Endothelial cell of umbilical vein (primary cell): ENCODE measurements at regions not wholly inside any gene's neighbourhood (a gene's known extent, or its start where the extent isn't known, plus 50 kb on each side); places are given as distances from the start of the nearest gene placed in this dataset.

ENCODE experiments used
- MYC ChIP-seq: IDR thresholded peaks from one replicate; pipeline ENCODE4 v1.6.1; 2011; ENCODE audit warnings: mild to moderate bottlenecking, low read depth, low read length
- TF ChIP-seq, protein P1 (sequence below), 2 donors: IDR thresholded peaks; 1 replicate in 1 of 2; 2 replicates in 1 of 2; pipeline ENCODE4 v1.5.1; 2011; ENCODE audit warnings: low read length in 2 of 2, mild to moderate bottlenecking in 2 of 2, moderate library complexity in 2 of 2, control low read depth in 1 of 2, inconsistent platforms in 1 of 2, low read depth in 1 of 2; ENCODE audit not compliant: insufficient read depth in 1 of 2; ENCODE audit errors: extremely low read depth in 1 of 2

DNA sequence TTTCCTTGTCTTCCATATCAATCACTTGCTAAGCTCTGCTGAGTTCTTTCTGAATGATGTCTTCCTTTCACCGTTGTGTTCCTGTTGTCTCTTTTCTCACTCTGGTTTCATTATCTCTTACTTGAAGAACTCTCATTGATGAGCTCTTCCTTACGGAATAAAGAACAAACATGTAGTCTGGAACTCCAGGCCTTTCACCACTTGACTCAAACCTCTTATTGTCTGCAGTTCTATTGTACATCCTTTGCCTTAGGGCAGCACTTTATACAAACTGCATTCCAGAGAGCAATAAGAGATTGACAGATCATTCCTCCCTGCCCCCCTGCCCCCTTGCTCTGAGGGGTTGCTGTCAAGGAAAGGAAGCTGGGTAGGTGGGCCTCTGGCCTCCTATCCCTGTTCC lies 517.4 kb downstream of the TMEM135 start:
- TF ChIP-seq, protein P1, sequence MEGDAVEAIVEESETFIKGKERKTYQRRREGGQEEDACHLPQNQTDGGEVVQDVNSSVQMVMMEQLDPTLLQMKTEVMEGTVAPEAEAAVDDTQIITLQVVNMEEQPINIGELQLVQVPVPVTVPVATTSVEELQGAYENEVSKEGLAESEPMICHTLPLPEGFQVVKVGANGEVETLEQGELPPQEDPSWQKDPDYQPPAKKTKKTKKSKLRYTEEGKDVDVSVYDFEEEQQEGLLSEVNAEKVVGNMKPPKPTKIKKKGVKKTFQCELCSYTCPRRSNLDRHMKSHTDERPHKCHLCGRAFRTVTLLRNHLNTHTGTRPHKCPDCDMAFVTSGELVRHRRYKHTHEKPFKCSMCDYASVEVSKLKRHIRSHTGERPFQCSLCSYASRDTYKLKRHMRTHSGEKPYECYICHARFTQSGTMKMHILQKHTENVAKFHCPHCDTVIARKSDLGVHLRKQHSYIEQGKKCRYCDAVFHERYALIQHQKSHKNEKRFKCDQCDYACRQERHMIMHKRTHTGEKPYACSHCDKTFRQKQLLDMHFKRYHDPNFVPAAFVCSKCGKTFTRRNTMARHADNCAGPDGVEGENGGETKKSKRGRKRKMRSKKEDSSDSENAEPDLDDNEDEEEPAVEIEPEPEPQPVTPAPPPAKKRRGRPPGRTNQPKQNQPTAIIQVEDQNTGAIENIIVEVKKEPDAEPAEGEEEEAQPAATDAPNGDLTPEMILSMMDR (IDR thresholded peaks at IDR 0.05; ENCODE audit: extremely low read depth in 1 of 2, insufficient read depth in 1 of 2, low read depth in 1 of 2, low read length in 2 of 2) = no peak
- TF ChIP-seq MYC = no peak
